Frontal cortex (tissue), 3 donors: ENCODE measurements at regions not wholly inside any gene's neighbourhood (a gene's known extent, or its start where the extent isn't known, plus 50 kb on each side); places are given as distances from the start of the nearest gene placed in this dataset.

Experiments
- DNase-seq, 2 donors: peaks; one replicate each; pipeline ENCODE4 v3.0.0; 2012; ENCODE audit warnings: low spot score in 2 of 2
- FAIRE-seq: peaks from 2 replicates; lab custom pipeline; 2012; peaks lifted over from hg19 to GRCh38; lab: Jason Lieb, UNC
- donor health status: control.
- donor health status: control.
- donor health status: control.

GRCh38 chr6:163793011-163793983 lies 378.8 kb downstream of the QKI start:
- DNase-seq: no peak

GRCh38 chr6:163790266-163790840 lies 375.8 kb downstream of the QKI start:
- DNase-seq (no peak), FAIRE-seq (no peak)

More at GRCh38 chr6:163793011-163793983, 378.8 kb downstream of the QKI start:
- FAIRE-seq: no peak

- no peak for FAIRE-seq
- no peak for DNase-seq
Measured at GRCh38 chr6:163789199-163789810, 374.8 kb downstream of the QKI start.

GRCh38 chr6:163786995-163787671 lies 372.6 kb downstream of the QKI start:
- DNase-seq (no peak), FAIRE-seq (no peak)

- DNase-seq (no peak), FAIRE-seq (no peak)
Measured at GRCh38 chr6:163782436-163783003, 368.0 kb downstream of the QKI start.

GRCh38 chr6:163780994-163781393 lies 366.5 kb downstream of the QKI start:
- no peak for FAIRE-seq
- no peak for DNase-seq

- FAIRE-seq: no peak
- no peak for DNase-seq
Measured at GRCh38 chr6:163779727-163780284, 365.3 kb downstream of the QKI start.

GRCh38 chr6:163777716-163778115 lies 363.2 kb downstream of the QKI start:
- no peak for FAIRE-seq

GRCh38 chr6:163776906-163777686 lies 362.6 kb downstream of the QKI start:
- FAIRE-seq (no peak), DNase-seq (no peak)

More at GRCh38 chr6:163777716-163778115, 363.2 kb downstream of the QKI start:
- no peak for DNase-seq

GRCh38 chr6:163776196-163776905 lies 361.8 kb downstream of the QKI start:
- DNase-seq: no peak
- no peak for FAIRE-seq

- DNase-seq (no peak), FAIRE-seq (no peak)
Measured at GRCh38 chr6:163775313-163775712, 360.8 kb downstream of the QKI start.

- DNase-seq (no peak), FAIRE-seq (no peak)
Measured at GRCh38 chr6:163774485-163774884, 360.0 kb downstream of the QKI start.

GRCh38 chr6:163773646-163774045 lies 359.1 kb downstream of the QKI start:
- DNase-seq: no peak
- no peak for FAIRE-seq

GRCh38 chr6:163772701-163773100 lies 358.2 kb downstream of the QKI start:
- FAIRE-seq: no peak
- DNase-seq: no peak

- DNase-seq: no peak
- no peak for FAIRE-seq
Measured at GRCh38 chr6:163771180-163771579, 356.7 kb downstream of the QKI start.

- DNase-seq (no peak), FAIRE-seq (no peak)
Measured at GRCh38 chr6:163768905-163769304, 354.4 kb downstream of the QKI start.

- DNase-seq (no peak), FAIRE-seq (no peak)
Measured at GRCh38 chr6:163766936-163767335, 352.4 kb downstream of the QKI start.

GRCh38 chr6:163765335-163765734 lies 350.8 kb downstream of the QKI start:
- FAIRE-seq (no peak), DNase-seq (no peak)
